Inflammatory macrophage treated with lipopolysaccharide for 1 hour (primary cell): ENCODE measurements at regions not wholly inside any gene's neighbourhood (a gene's known extent, or its start where the extent isn't known, plus 50 kb on each side); places are given as distances from the start of the nearest gene placed in this dataset.

ENCODE experiments used
- DNase-seq, 2 donors: peaks; one replicate each; pipeline ENCODE4 v3.0.0-alpha.2; 2020 to 2022

- no peak for DNase-seq
These were observed 373.7 kb upstream of the MKI67 start for GRCh38 chr10:128499956-128500355.

GRCh38 chr10:128500642-128501041, 374.4 kb upstream of the MKI67 start:
- DNase-seq = no peak

GRCh38 chr10:128505346-128505745, 379.1 kb upstream of the MKI67 start:
- DNase-seq = no peak

- no peak for DNase-seq
These were observed 380.2 kb upstream of the MKI67 start for GRCh38 chr10:128506423-128506822.

- no peak for DNase-seq
These were observed 380.8 kb upstream of the MKI67 start for GRCh38 chr10:128507066-128507465.

- DNase-seq = no peak
These were observed 385.1 kb upstream of the MKI67 start for GRCh38 chr10:128511284-128511683.

GRCh38 chr10:128512767-128513166, 386.5 kb upstream of the MKI67 start:
- no peak for DNase-seq

GRCh38 chr10:128514536-128514935, 388.3 kb upstream of the MKI67 start:
- no peak for DNase-seq

- no peak for DNase-seq
These were observed 390.0 kb upstream of the MKI67 start for GRCh38 chr10:128516180-128516579.

GRCh38 chr10:128517167-128517566, 390.9 kb upstream of the MKI67 start:
- DNase-seq = no peak

- no peak for DNase-seq
These were observed 391.8 kb upstream of the MKI67 start for GRCh38 chr10:128518000-128518399.

GRCh38 chr10:128519581-128519980, 393.4 kb upstream of the MKI67 start:
- DNase-seq = no peak

GRCh38 chr10:128520211-128520815, 394.1 kb upstream of the MKI67 start:
- no peak for DNase-seq

GRCh38 chr10:128522551-128523308, 396.5 kb upstream of the MKI67 start:
- DNase-seq = peak; percentile 3 to 4

GRCh38 chr10:128525444-128525843, 399.2 kb upstream of the MKI67 start:
- no peak for DNase-seq

- DNase-seq = no peak
These were observed 399.7 kb upstream of the MKI67 start for GRCh38 chr10:128525936-128526335.

GRCh38 chr10:128526791-128527375, 400.7 kb upstream of the MKI67 start:
- DNase-seq = no peak

- no peak for DNase-seq
These were observed 401.5 kb upstream of the MKI67 start for GRCh38 chr10:128527711-128528110.

- no peak for DNase-seq
These were observed 401.9 kb upstream of the MKI67 start for GRCh38 chr10:128528167-128528566.

GRCh38 chr10:128528781-128529180, 402.6 kb upstream of the MKI67 start:
- DNase-seq = no peak

- DNase-seq = no peak
These were observed 403.0 kb upstream of the MKI67 start for GRCh38 chr10:128529225-128529624.

GRCh38 chr10:128530301-128530700, 404.1 kb upstream of the MKI67 start:
- DNase-seq = peak in 1 of 2 donors; percentile 27

GRCh38 chr10:128530946-128531345, 404.7 kb upstream of the MKI67 start:
- no peak for DNase-seq

GRCh38 chr10:128534686-128535085, 408.5 kb upstream of the MKI67 start:
- no peak for DNase-seq
